Neural crest cell (in vitro differentiated cells): ENCODE measurements at regions not wholly inside any gene's neighbourhood (a gene's known extent, or its start where the extent isn't known, plus 50 kb on each side); places are given as distances from the start of the nearest gene placed in this dataset.

Source experiments
- DNase-seq: peaks from one replicate; pipeline ENCODE4 v3.0.0; 2021; ENCODE audit warnings: low read depth, mixed read lengths, low spot score
- H3K27ac Mint-ChIP-seq: one replicate; pipeline ENCODE4 v1.8.0; 2021; ENCODE audit warnings: mild to moderate bottlenecking, mixed read lengths; ENCODE audit not compliant: unreplicated experiment
- H3K27me3 Mint-ChIP-seq: 2 replicates; pipeline ENCODE4 v1.8.0; 2021; ENCODE audit warnings: low read depth, mild to moderate bottlenecking, mixed read lengths
- H3K36me3 Mint-ChIP-seq: 2 replicates; pipeline ENCODE4 v1.8.0; 2021; ENCODE audit warnings: low read depth, mild to moderate bottlenecking, mixed read lengths
- H3K4me1 Mint-ChIP-seq: 2 replicates; pipeline ENCODE4 v1.8.0; 2021; ENCODE audit warnings: mixed read lengths
- H3K4me3 Mint-ChIP-seq: one replicate; pipeline ENCODE4 v1.8.0; 2021; ENCODE audit warnings: mild to moderate bottlenecking, mixed read lengths
- H3K9me3 Mint-ChIP-seq: 2 replicates; pipeline ENCODE4 v1.8.0; 2021; ENCODE audit warnings: mixed read lengths
- CTCF ChIP-seq: fragments of 200-600 bp; sonication (generic); conservative IDR thresholded peaks from 2 replicates; pipeline ENCODE4 v1.5.0; 2021; ENCODE audit warnings: antibody characterized with exemption, mild to moderate bottlenecking

GRCh38 chr14:98623788-98624415 is 648.1 kb downstream of the BCL11B start:
- TF ChIP-seq CTCF = no peak
- H3K27me3 Mint-ChIP-seq = no peaks in the 10 kb centered on the region
- no peaks in the 10 kb centered on the region for H3K4me1 Mint-ChIP-seq
- no peak overlapping the region for H3K4me3 Mint-ChIP-seq
- DNase-seq = no peak
- H3K27ac Mint-ChIP-seq = no peak overlapping the region
- peaks cover 10% of the 10 kb centered on the region for H3K36me3 Mint-ChIP-seq
- H3K9me3 Mint-ChIP-seq = peaks cover 23% of the 10 kb centered on the region

- Mint-ChIP-seq H3K27me3 (no peaks in the 10 kb centered on the region), H3K9me3 (no peaks in the 10 kb centered on the region), H3K27ac (no peak overlapping the region), H3K4me1 (peaks cover 31% of the 10 kb centered on the region), H3K4me3 (peak overlapping the region; percentile 63), H3K36me3 (no peaks in the 10 kb centered on the region)
- TF ChIP-seq CTCF = no peak
- no peak for DNase-seq
Measured at GRCh38 chr14:98633380-98633779, 638.6 kb downstream of the BCL11B start.

DNA sequence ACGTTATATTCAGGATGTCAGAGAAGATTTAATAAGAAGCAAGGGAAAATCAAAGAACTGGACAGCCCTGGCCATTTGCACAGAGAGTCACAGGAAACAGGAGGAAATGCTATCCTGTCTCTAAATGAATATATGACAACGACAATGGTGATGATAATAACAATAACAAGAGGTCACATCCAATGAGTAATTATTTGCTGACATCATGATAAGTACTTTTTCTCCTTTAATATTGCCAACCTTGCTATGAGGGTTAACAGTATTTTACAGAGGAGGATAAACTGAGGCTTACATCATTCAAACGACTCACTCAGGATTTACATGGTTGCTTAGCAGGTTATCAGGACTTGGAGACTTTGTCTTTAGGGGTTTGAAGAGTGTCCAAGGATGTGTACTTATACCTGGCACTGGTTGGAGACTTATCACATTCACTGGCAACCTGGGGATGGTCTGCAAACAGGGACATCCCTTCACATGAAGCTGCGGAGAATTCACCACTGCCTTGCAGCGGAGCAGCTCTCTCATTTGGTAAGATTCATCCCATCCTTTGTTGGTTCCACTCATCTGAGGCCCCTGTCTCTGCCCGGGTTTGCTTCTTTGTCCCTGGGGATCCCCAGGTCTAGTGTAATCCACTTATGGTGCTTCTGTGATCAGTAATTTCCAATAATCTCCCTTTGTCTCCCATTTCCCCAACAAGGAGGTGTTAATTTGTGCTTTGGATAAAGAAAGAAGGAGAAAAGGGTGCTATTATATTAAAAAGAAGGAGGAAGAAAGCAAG is 637.8 kb downstream of the BCL11B start:
- no peaks in the 10 kb centered on the region for H3K36me3 Mint-ChIP-seq
- peak overlapping the region; percentile 35 for H3K27ac Mint-ChIP-seq
- no peak for DNase-seq
- peaks cover 31% of the 10 kb centered on the region for H3K4me1 Mint-ChIP-seq
- TF ChIP-seq CTCF = no peak
- no peak overlapping the region for H3K4me3 Mint-ChIP-seq
- no peaks in the 10 kb centered on the region for H3K9me3 Mint-ChIP-seq
- H3K27me3 Mint-ChIP-seq = no peaks in the 10 kb centered on the region

DNA sequence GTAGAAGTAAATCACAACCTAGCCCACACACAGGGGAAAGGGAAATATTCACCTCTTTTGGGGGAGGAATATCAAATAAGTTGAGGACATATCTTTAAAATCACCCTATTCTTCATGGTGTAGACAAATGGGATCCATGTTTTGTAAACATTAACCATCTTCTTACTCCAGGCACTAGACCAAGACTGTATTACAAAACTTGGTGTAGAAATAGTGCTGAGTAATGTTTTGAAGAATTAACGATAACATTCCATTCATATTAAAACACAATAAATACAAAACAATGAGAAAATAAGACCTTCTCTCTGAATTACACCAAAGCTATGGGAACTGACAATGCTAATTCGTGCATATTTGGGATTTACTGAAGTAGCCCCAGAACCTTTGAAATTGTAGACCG is 633.6 kb downstream of the BCL11B start:
- Mint-ChIP-seq H3K9me3 (peaks cover 6% of the 10 kb centered on the region), H3K27ac (no peak overlapping the region), H3K4me1 (peaks cover 23% of the 10 kb centered on the region), H3K36me3 (peaks cover 4% of the 10 kb centered on the region), H3K27me3 (no peaks in the 10 kb centered on the region), H3K4me3 (no peak overlapping the region)
- no peak for TF ChIP-seq CTCF
- no peak for DNase-seq

GRCh38 chr14:98647754-98648153 is 624.2 kb downstream of the BCL11B start:
- H3K27ac Mint-ChIP-seq = no peak overlapping the region
- no peak overlapping the region for H3K4me3 Mint-ChIP-seq
- H3K4me1 Mint-ChIP-seq = no peaks in the 10 kb centered on the region
- no peaks in the 10 kb centered on the region for H3K9me3 Mint-ChIP-seq
- no peak for TF ChIP-seq CTCF
- no peak for DNase-seq
- H3K27me3 Mint-ChIP-seq = no peaks in the 10 kb centered on the region
- H3K36me3 Mint-ChIP-seq = no peaks in the 10 kb centered on the region
